IMR-90 (cell line): ENCODE measurements at regions not wholly inside any gene's neighbourhood (a gene's known extent, or its start where the extent isn't known, plus 50 kb on each side); places are given as distances from the start of the nearest gene placed in this dataset.

Experiments used
- ATAC-seq: fragments of 200-7000 bp; cut with Tn5 transposase; 2 replicates; pipeline ENCODE4 v1.9.1; 2020; ENCODE audit warnings: low read depth, mild to moderate bottlenecking, moderate library complexity
- BruUV-seq: library from RNA; stranded (reverse); fragments of 400-500 nt; replicated peaks from 2 replicates; lab custom pipeline; 2021; lab: Mats Ljungman, UMichigan
- CTCF ChIA-PET: fragments of 300-600 bp; formaldehyde crosslinking; extraction: SDS; loops from one replicate; lab custom pipeline; 2021; ENCODE audit warnings: antibody characterized with exemption; lab: Yijun Ruan, JAX
- POLR2A ChIA-PET: fragments of 300-600 bp; sonication (Branson Sonifier 250); formaldehyde crosslinking; loops from one replicate; lab custom pipeline; 2022; ENCODE audit warnings: antibody characterized with exemption; ENCODE audit not compliant: unreplicated experiment; lab: Charles Lee
- DNase-seq: peaks from one replicate; pipeline ENCODE4 v3.0.0; 2013
- H2AFZ ChIP-seq: replicated peaks from 2 replicates; pipeline ENCODE3; 2013; ENCODE audit warnings: low read length, mild to moderate bottlenecking; ENCODE audit not compliant: poor library complexity
- H2AK5ac ChIP-seq: 2 replicates; pipeline ENCODE4 v1.6.1; 2013; ENCODE audit warnings: low read depth, low read length, inconsistent platforms
- H2AK9ac ChIP-seq: replicated peaks from 2 replicates; pipeline ENCODE3; 2013; ENCODE audit warnings: mild to moderate bottlenecking, low read depth, low read length, moderate library complexity; ENCODE audit not compliant: poor library complexity
- H2BK120ac ChIP-seq: 2 replicates; pipeline ENCODE4 v1.6.1; 2013; ENCODE audit warnings: low read depth, low read length, inconsistent platforms
- H2BK15ac ChIP-seq: 3 replicates; pipeline ENCODE4 v1.6.1; 2013; ENCODE audit warnings: low read depth, low read length, inconsistent platforms
- H2BK20ac ChIP-seq: 2 replicates; pipeline ENCODE4 v1.6.1; 2013; ENCODE audit warnings: low read depth, mild to moderate bottlenecking, inconsistent platforms, low read length, moderate library complexity
- H2BK5ac ChIP-seq: 2 replicates; pipeline ENCODE4 v1.6.1; 2013; ENCODE audit warnings: mild to moderate bottlenecking, low read depth, low read length, inconsistent platforms; ENCODE audit not compliant: poor library complexity, severe bottlenecking
- H3K14ac ChIP-seq: replicated peaks from 2 replicates; pipeline ENCODE4 v1.6.1; 2013; ENCODE audit warnings: low read depth, low read length, inconsistent platforms
- H3K18ac ChIP-seq: 2 replicates; pipeline ENCODE4 v1.6.1; 2013; ENCODE audit warnings: low read depth, low read length, control low read depth
- H3K23ac ChIP-seq: 2 replicates; pipeline ENCODE4 v1.6.1; 2013; ENCODE audit warnings: low read depth, low read length, inconsistent platforms
- H3K27ac ChIP-seq: 2 replicates; pipeline ENCODE4 v1.5.1; 2013; ENCODE audit warnings: mild to moderate bottlenecking, control low read depth, low read length; ENCODE audit not compliant: insufficient read depth
- H3K27me3 ChIP-seq: 2 replicates; pipeline ENCODE4 v1.6.1; 2013; ENCODE audit warnings: low read length; ENCODE audit not compliant: control insufficient read depth, insufficient read depth
- H3K36me3 ChIP-seq: 2 replicates; pipeline ENCODE4 v1.6.1; 2013; ENCODE audit warnings: low read length, mixed read lengths; ENCODE audit not compliant: control insufficient read depth, insufficient read depth
- H3K4ac ChIP-seq: 2 replicates; pipeline ENCODE4 v1.6.1; 2013; ENCODE audit warnings: low read depth, low read length, inconsistent platforms
- H3K4me1 ChIP-seq: 2 replicates; pipeline ENCODE4 v1.6.1; 2013; ENCODE audit warnings: low read length, mixed read lengths; ENCODE audit not compliant: control insufficient read depth, insufficient read depth
- H3K4me2 ChIP-seq: 2 replicates; pipeline ENCODE4 v1.6.1; 2013; ENCODE audit warnings: low read depth, mild to moderate bottlenecking, control low read depth, low read length, moderate library complexity
- H3K4me3 ChIP-seq: 2 replicates; pipeline ENCODE4 v1.5.1; 2013; ENCODE audit warnings: low read depth, mild to moderate bottlenecking, control low read depth, low read length, moderate library complexity; ENCODE audit not compliant: insufficient read depth
- H3K56ac ChIP-seq: 2 replicates; pipeline ENCODE4 v1.6.1; 2013; ENCODE audit warnings: low read length, inconsistent platforms; ENCODE audit not compliant: insufficient read depth; ENCODE audit errors: extremely low read depth
- H3K79me1 ChIP-seq, 2 experiments: 2 replicates each; pipeline ENCODE4 v1.6.1; 2013; ENCODE audit warnings: low read length in 2 of 2, inconsistent platforms in 1 of 2, low read depth in 1 of 2
- H3K9ac ChIP-seq: 2 replicates; pipeline ENCODE4 v1.6.1; 2013; ENCODE audit warnings: low read depth, low read length, control low read depth
- H3K9me1 ChIP-seq: 2 replicates; pipeline ENCODE4 v1.6.1; 2013; ENCODE audit warnings: low read length, inconsistent platforms; ENCODE audit not compliant: insufficient read depth
- H3K9me3 ChIP-seq: 2 replicates; pipeline ENCODE4 v1.6.1; 2013; ENCODE audit warnings: low read length; ENCODE audit not compliant: control insufficient read depth, insufficient read depth
- H4K20me1 ChIP-seq: 2 replicates; pipeline ENCODE4 v1.6.1; 2013; ENCODE audit warnings: low read length, inconsistent platforms; ENCODE audit not compliant: insufficient read depth
- H4K5ac ChIP-seq: 2 replicates; pipeline ENCODE4 v1.6.1; 2013; ENCODE audit warnings: mild to moderate bottlenecking, low read depth, low read length, control low read depth
- H4K8ac ChIP-seq, 2 experiments: 2 replicates each; pipeline ENCODE4 v1.6.1; 2013; ENCODE audit warnings: low read depth in 2 of 2, low read length in 2 of 2, control low read depth in 1 of 2, inconsistent platforms in 1 of 2
- H4K91ac ChIP-seq: 2 replicates; pipeline ENCODE4 v1.6.1; 2013; ENCODE audit warnings: low read depth, low read length, inconsistent platforms; ENCODE audit not compliant: insufficient read depth
- BHLHE40 ChIP-seq: fragments of 150-350 bp; IDR thresholded peaks from 2 replicates; pipeline ENCODE4 v1.6.1; 2016; ENCODE audit warnings: mild to moderate bottlenecking, low read depth, low read length
- CEBPB ChIP-seq: IDR thresholded peaks from 2 replicates; pipeline ENCODE4 v1.6.1; 2012; ENCODE audit warnings: low read depth, low read length, improper control_type of control experiment
- CHD1 ChIP-seq: IDR thresholded peaks from 2 replicates; pipeline ENCODE4 v1.6.1; 2012; ENCODE audit warnings: low read depth, low read length, improper control_type of control experiment
- MAFK ChIP-seq: IDR thresholded peaks from 2 replicates; pipeline ENCODE4 v1.6.1; 2012; ENCODE audit warnings: low read depth, low read length, improper control_type of control experiment
- MAZ ChIP-seq: IDR thresholded peaks from 2 replicates; pipeline ENCODE4 v1.6.1; 2012; ENCODE audit warnings: low read depth, mild to moderate bottlenecking, low read length, improper control_type of control experiment, moderate library complexity, borderline replicate concordance
- POLR2A ChIP-seq: IDR thresholded peaks from 2 replicates; pipeline ENCODE4 v1.6.1; 2012; ENCODE audit warnings: mild to moderate bottlenecking, low read depth, low read length
- RAD21 ChIP-seq: IDR thresholded peaks from 2 replicates; pipeline ENCODE4 v1.6.1; 2012; ENCODE audit warnings: low read length, improper control_type of control experiment
- RCOR1 ChIP-seq: IDR thresholded peaks from 2 replicates; pipeline ENCODE4 v1.6.1; 2012; ENCODE audit warnings: mild to moderate bottlenecking, low read length, improper control_type of control experiment; ENCODE audit not compliant: insufficient replicate concordance
- RFX5 ChIP-seq: IDR thresholded peaks from 2 replicates; pipeline ENCODE4 v1.8.0; 2012; ENCODE audit warnings: low read depth, mild to moderate bottlenecking, low read length, moderate library complexity
- SMC3 ChIP-seq: fragments of 150-350 bp; IDR thresholded peaks from 2 replicates; pipeline ENCODE4 v1.6.1; 2016; ENCODE audit warnings: low read depth, mild to moderate bottlenecking, antibody characterized with exemption, low read length, moderate library complexity
- WGBS, 2 experiments: methylation state at CpG; one replicate each; pipeline versions ENCODE4 v1.1.5 to v1.1.7; 2013; ENCODE audit warnings: missing lambda C conversion rate in 2 of 2; ENCODE audit not compliant: insufficient read length in 1 of 2; ENCODE audit errors: extremely low coverage in 2 of 2; 5-methylcytosine and 5-hydroxymethylcytosine counted together
- dilution Hi-C: fragments of 300-500 bp; cut with HindIII; formaldehyde crosslinking; loops from one replicate; pipeline ENCODE4 v1.14.3; 2018; ENCODE audit warnings: low sequenced_read_pairs; ENCODE audit not compliant: unreplicated experiment
- in situ Hi-C: fragments of 300-500 bp; cut with MboI; formaldehyde crosslinking; loops from 3 replicates; pipeline ENCODE4 v1.14.3; 2019; ENCODE audit warnings: low sequenced_read_pairs, inconsistent platforms, mixed read lengths
- intact Hi-C: fragments of 100-400 bp; cut with micrococcal nuclease; formaldehyde crosslinking; loops from 2 replicates; pipeline ENCODE4 v1.10.0; 2022
- TF ChIP-seq, protein P1 (sequence below): fragments of 150-350 bp; IDR thresholded peaks from 2 replicates; pipeline ENCODE4 v1.6.1; 2017; ENCODE audit warnings: mild to moderate bottlenecking, antibody characterized with exemption, low read length, low read depth
- TF ChIP-seq, protein P2 (sequence below): fragments of 150-350 bp; IDR thresholded peaks from 2 replicates; pipeline ENCODE4 v1.6.1; 2016; ENCODE audit warnings: low read depth, mild to moderate bottlenecking, low read length, moderate library complexity, borderline replicate concordance

DNA sequence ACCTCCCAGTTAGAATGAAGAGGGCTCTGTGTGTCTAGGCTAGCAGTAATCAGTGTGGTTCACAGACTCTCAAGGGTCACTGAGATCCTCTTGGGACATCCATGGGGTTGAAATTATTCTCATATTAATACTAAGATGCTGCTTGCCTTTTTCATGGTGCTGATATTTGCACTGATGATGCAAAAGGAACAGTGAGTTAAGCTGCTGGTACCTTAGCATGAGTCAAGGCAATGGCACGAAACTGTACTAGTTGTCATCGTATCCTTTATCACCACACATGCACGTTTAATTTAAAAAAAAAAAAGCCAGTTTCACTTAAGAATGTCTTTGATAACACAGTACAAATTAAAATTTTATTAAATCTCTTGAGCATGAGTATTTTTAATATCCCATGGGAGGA lies 151.9 kb upstream of the TANK start:
- no TSS peak for BruUV-seq
- in situ Hi-C loops = no loop called here
- dilution Hi-C loops = no loop called here

More for the DNA sequence above, 151.9 kb upstream of the TANK start:
- H4K20me1 ChIP-seq = no peaks in the 10 kb centered on the region
- no peak overlapping the region for H3K9ac ChIP-seq
- CTCF ChIA-PET = no interaction called here
- H3K14ac ChIP-seq = no peak overlapping the region
- no peak overlapping the region for H3K4me2 ChIP-seq
- H4K5ac ChIP-seq = no peak overlapping the region
- no peak overlapping the region for H2BK120ac ChIP-seq
- POLR2A ChIA-PET = no interaction called here
- ATAC-seq (no peak), DNase-seq (no peak)
- no peak overlapping the region for H3K23ac ChIP-seq
- H3K4me1 ChIP-seq = peaks cover 2% of the 10 kb centered on the region; the same call in 1 of the 2 replicates
- H3K56ac ChIP-seq = no peak overlapping the region
- no peak overlapping the region for H2BK5ac ChIP-seq
- H4K91ac ChIP-seq = no peak overlapping the region
- H3K27ac ChIP-seq = no peak overlapping the region
- no peak overlapping the region for H3K18ac ChIP-seq
- H3K4ac ChIP-seq = no peak overlapping the region
- no peak overlapping the region for H2BK20ac ChIP-seq
- no peak overlapping the region for H2BK15ac ChIP-seq
- H2AK5ac ChIP-seq = no peak overlapping the region
- H3K4me3 ChIP-seq = no peak overlapping the region
- intact Hi-C loops = no loop called here
- H2AFZ ChIP-seq = no peak overlapping the region
- H3K27me3 ChIP-seq = no peaks in the 10 kb centered on the region
- no peak overlapping the region for H2AK9ac ChIP-seq
- no peak for TF ChIP-seq RCOR1
- no peak for TF ChIP-seq MAZ
- TF ChIP-seq CEBPB = no peak
- TF ChIP-seq POLR2A = no peak
- TF ChIP-seq, protein P1, sequence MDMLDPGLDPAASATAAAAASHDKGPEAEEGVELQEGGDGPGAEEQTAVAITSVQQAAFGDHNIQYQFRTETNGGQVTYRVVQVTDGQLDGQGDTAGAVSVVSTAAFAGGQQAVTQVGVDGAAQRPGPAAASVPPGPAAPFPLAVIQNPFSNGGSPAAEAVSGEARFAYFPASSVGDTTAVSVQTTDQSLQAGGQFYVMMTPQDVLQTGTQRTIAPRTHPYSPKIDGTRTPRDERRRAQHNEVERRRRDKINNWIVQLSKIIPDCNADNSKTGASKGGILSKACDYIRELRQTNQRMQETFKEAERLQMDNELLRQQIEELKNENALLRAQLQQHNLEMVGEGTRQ = no peak
- no peak for TF ChIP-seq RAD21
- TF ChIP-seq SMC3 = no peak
- TF ChIP-seq RFX5 = no peak
- TF ChIP-seq MAFK = no peak
- TF ChIP-seq CHD1 = no peak
- no peak for TF ChIP-seq BHLHE40
- TF ChIP-seq, protein P2, sequence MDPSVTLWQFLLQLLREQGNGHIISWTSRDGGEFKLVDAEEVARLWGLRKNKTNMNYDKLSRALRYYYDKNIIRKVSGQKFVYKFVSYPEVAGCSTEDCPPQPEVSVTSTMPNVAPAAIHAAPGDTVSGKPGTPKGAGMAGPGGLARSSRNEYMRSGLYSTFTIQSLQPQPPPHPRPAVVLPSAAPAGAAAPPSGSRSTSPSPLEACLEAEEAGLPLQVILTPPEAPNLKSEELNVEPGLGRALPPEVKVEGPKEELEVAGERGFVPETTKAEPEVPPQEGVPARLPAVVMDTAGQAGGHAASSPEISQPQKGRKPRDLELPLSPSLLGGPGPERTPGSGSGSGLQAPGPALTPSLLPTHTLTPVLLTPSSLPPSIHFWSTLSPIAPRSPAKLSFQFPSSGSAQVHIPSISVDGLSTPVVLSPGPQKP = no peak
- no CpG with 5 or more reads among the region's 3 CpGs for WGBS, 2 experiments
- no peaks in the 10 kb centered on the region for H3K36me3 ChIP-seq
- H4K8ac ChIP-seq = no peak overlapping the region
- H3K9me1 ChIP-seq = 0 out of 2 replicates have a peak, but pooled peaks cover 3% of the 10 kb centered on the region
- H3K9me3 ChIP-seq = no peaks in the 10 kb centered on the region
- H3K79me1 ChIP-seq = no peaks in the 10 kb centered on the region
